GM21515 (cell line): ENCODE measurements at regions not wholly inside any gene's neighbourhood (a gene's known extent, or its start where the extent isn't known, plus 50 kb on each side); places are given as distances from the start of the nearest gene placed in this dataset.
"Not testable (repeated sequence)": the region's sequence is repeated elsewhere in the genome, so short reads cannot be mapped to it uniquely, and the experiment has no call there.

ENCODE experiments used
- ATAC-seq: cut with Tn5 transposase; IDR thresholded peaks from one replicate; pipeline ENCODE4 v1.9.1; 2021; ENCODE audit not compliant: unreplicated experiment

GRCh38 chr6:114714836-114715507 is 372.1 kb upstream of the HS3ST5 start:
- peak; percentile 41 for ATAC-seq

- no peak for ATAC-seq
Measured at GRCh38 chr6:114713690-114714089, 370.9 kb upstream of the HS3ST5 start.

GRCh38 chr6:114712129-114712662 is 369.4 kb upstream of the HS3ST5 start:
- ATAC-seq: no peak

DNA sequence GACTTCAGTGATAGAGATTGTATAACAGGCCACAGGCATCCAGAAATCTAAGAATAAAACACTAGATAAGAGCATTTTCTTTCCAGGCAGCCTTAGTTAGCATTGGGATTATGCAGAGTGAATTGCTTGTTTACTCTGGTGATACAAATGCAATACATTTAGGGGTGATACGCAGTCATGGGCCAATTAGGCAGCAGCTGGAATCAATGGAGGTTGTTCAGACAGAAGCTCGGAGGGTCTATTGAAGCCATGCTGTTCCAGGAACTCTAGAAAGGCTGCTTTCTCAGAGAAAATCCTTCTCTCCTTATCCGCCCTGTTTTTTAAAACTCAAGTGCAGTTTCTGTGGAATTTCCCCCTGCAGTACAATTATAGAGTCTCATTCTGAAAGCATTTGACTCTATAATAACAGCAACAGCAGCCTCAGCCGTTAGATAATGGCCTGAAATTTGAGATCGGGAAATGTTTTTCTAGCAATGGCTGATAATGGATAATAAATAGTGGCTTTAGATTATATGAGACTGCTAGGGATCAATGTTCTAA is 364.3 kb upstream of the HS3ST5 start:
- no peak for ATAC-seq

- ATAC-seq: no peak
Measured at GRCh38 chr6:114690625-114691024, 347.8 kb upstream of the HS3ST5 start.

DNA sequence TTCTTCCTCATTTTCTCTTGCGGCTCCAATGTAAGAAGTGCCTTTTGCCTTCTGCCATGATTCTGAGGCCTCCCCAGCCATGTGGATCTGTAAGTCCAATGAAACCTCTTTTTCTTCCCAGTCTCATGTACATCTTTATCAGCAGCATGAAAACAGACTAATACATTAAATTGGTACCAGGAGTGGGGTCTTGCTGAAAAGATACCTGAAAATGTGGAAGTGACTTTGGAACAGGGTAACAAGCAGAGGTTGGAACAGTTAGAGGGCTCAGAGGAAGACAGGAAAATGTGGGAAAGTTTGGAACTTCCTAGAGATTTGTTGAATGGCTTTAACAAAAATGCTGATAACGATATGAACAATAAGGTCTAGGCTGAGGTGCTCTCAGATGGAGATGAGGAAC is 316.7 kb upstream of the HS3ST5 start:
- ATAC-seq: no peak

- ATAC-seq: no peak
Measured at GRCh38 chr6:114651611-114652010, 308.8 kb upstream of the HS3ST5 start.

- ATAC-seq: no peak
Measured at GRCh38 chr6:114650891-114651290, 308.1 kb upstream of the HS3ST5 start.

DNA sequence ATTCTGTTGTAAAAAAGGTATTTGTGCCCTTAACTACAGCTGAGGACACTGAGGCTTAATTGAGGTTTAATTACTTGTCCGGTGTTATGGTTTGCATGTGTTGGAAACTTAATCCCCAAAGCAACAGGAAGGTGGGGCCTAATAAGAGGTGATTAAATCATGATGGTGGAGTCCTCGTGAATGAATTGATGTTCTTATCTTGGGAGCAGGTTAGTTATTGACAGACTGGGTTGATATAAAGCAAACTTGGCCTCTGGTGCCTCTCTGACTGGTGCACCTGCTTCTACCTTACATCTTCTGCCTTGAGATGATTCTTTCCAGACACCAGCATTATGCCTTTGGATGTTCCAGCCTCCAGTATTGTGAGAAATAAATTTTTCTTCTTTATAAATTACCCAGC is 306.5 kb upstream of the HS3ST5 start:
- no peak for ATAC-seq

DNA sequence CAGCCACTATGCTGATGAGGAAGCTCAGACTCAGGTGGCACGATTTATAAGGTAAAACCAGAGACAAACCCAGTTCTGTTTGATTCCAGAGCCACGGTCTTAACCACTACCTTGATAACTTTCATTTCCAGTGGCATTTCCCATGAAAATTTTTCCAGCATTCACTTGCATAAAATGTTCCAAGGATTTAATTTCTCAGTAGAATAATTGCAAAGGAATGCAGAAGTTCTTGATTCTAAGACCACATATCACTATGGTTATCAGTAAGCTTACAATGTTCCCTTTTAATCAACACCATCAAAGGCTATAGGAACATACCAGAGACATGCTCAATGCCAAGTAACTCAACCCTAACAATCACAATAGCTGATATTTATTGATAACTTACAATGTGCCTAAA is 306.0 kb upstream of the HS3ST5 start:
- no peak for ATAC-seq

GRCh38 chr6:114638341-114638740 is 295.5 kb upstream of the HS3ST5 start:
- ATAC-seq: no peak

DNA sequence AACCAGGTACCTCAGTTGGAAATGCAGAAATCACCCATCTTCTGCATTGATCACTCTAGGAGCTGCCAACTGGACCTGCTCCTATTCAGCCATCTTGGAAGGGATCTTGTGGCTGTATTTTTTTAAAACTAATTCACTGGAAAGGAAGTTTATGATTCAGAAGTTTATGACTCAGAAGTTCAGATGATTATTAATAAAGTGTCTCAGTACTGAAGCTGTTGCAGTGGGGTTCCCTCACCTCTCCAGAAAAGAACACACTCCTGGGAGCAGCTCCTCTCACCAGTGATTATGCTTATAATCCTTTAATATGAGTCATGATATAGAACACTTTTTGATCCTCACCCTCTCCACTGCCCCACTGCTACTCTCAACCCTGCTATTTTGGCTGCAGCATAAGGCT is 291.2 kb upstream of the HS3ST5 start:
- no peak for ATAC-seq

DNA sequence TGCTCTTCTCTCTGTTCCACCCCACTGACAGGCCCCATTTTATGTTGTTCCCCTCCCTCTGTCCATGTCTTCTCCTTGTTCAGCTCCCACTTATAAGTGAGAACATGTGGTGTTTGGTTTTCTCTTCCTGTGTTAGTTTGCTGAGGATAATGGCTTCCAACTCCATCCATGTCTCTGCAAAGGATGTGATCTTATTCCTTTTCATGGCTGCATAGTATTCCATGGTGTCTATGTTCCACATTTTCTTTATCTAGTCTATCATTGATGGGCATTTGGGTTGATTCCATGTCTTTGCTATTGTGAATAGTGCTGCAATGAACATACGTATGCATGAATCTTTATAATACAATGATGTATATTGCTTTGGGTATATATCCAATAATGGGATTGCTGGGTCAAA is 283.4 kb upstream of the HS3ST5 start:
- ATAC-seq: not testable (repeated sequence)

GRCh38 chr6:114619621-114620200 is 276.9 kb upstream of the HS3ST5 start:
- no peak for ATAC-seq

- ATAC-seq: no peak
Measured at GRCh38 chr6:114611696-114612095, 268.9 kb upstream of the HS3ST5 start.

DNA sequence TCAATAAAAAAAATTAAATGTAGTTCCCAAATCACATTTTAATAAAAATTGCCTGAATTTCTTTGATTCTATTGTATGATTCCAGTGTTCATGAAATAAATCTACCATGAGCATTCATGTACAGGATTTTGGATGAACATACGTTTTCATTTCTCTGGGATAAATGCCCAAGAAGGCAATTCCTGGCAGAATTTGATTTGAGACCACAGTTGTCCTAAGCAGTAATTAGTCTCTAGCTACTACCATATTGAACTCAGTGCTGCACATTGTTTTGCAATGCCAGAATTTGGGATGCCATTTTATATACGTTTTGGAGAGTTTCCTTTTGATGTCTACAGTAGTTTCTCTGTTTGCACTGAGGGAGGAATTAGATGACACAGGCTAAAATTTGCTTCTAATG is 265.3 kb upstream of the HS3ST5 start:
- ATAC-seq: no peak

- no peak for ATAC-seq
Measured at GRCh38 chr6:114605656-114606055, 262.8 kb upstream of the HS3ST5 start.

- no peak for ATAC-seq
Measured at GRCh38 chr6:114600381-114600780, 257.6 kb upstream of the HS3ST5 start.

GRCh38 chr6:114595591-114595990 is 252.8 kb upstream of the HS3ST5 start:
- ATAC-seq: no peak

- ATAC-seq: no peak
Measured at GRCh38 chr6:114595186-114595585, 252.4 kb upstream of the HS3ST5 start.

DNA sequence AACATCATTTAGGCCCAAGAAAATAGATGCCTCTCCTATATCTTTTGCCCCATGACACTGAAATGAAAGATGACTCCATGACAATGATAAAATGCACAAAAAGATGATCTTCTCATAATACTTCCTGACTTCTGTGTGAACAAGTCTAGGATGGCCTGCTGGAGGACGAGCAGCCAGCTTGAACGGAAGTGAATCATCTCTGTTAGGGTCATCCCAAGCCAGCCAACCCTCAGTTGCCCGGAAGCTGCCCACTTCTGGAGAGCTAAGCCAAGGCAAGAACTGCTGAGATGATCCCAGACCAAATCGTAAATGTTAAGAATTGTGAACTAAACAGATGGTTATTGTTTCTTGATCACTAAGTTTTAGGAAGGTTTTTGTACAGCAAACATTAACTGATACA is 249.7 kb upstream of the HS3ST5 start:
- no peak for ATAC-seq

GRCh38 chr6:114588726-114589125 is 245.9 kb upstream of the HS3ST5 start:
- ATAC-seq: no peak

GRCh38 chr6:114586298-114586697 is 243.5 kb upstream of the HS3ST5 start:
- no peak for ATAC-seq
